DOHH2 (cell line): ENCODE measurements at regions not wholly inside any gene's neighbourhood (a gene's known extent, or its start where the extent isn't known, plus 50 kb on each side); places are given as distances from the start of the nearest gene placed in this dataset.

Experiments
- EZH2phosphoT487 ChIP-seq: fragments of 200-600 bp; sonication (generic); IDR thresholded peaks from 2 replicates; pipeline ENCODE4 v1.6.1; 2017; ENCODE audit warnings: borderline replicate concordance, mild to moderate bottlenecking, antibody characterized with exemption, low read length, moderate library complexity, mixed read lengths
- TF ChIP-seq, protein P1 (sequence below): fragments of 200-600 bp; sonication (generic); IDR thresholded peaks from one replicate; pipeline ENCODE4 v1.5.1; 2014; ENCODE audit warnings: antibody characterized with exemption, mild to moderate bottlenecking, low read depth, low read length; ENCODE audit not compliant: poor library complexity, severe bottlenecking

GRCh38 chr15:62752657-62753517, 289.7 kb upstream of the TPM1 start:
- TF ChIP-seq, protein P1, sequence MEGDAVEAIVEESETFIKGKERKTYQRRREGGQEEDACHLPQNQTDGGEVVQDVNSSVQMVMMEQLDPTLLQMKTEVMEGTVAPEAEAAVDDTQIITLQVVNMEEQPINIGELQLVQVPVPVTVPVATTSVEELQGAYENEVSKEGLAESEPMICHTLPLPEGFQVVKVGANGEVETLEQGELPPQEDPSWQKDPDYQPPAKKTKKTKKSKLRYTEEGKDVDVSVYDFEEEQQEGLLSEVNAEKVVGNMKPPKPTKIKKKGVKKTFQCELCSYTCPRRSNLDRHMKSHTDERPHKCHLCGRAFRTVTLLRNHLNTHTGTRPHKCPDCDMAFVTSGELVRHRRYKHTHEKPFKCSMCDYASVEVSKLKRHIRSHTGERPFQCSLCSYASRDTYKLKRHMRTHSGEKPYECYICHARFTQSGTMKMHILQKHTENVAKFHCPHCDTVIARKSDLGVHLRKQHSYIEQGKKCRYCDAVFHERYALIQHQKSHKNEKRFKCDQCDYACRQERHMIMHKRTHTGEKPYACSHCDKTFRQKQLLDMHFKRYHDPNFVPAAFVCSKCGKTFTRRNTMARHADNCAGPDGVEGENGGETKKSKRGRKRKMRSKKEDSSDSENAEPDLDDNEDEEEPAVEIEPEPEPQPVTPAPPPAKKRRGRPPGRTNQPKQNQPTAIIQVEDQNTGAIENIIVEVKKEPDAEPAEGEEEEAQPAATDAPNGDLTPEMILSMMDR, result no peak
- no peak for TF ChIP-seq EZH2phosphoT487
